ENCODE measurements at regions not wholly inside any gene's neighbourhood (a gene's known extent, or its start where the extent isn't known, plus 50 kb on each side); places are given as distances from the start of the nearest gene placed in this dataset.
A peak's percentile ranks its signal among the peaks of the same experiment; 100 is the strongest.

GRCh38 chr2:147681093-147681492 is 163.7 kb upstream of the ACVR2A start:
- DNase-seq (ENCODE audit: low read depth) (no peak), FAIRE-seq (no peak)
- no peaks in the 10 kb centered on the region for H3K36me3 ChIP-seq (ENCODE audit: insufficient read depth, low read length)
- no peak overlapping the region for H2AFZ ChIP-seq (ENCODE audit: low read depth, low read length)
- no peak overlapping the region for H3K9ac ChIP-seq (ENCODE audit: low read length)
- no peaks in the 10 kb centered on the region for H3K9me3 ChIP-seq (ENCODE audit: insufficient read depth, low read depth, low read length)
- H4K20me1 ChIP-seq (ENCODE audit: insufficient read depth, low read length), result no peaks in the 10 kb centered on the region
- H3K4me2 ChIP-seq (ENCODE audit: low read length), result no peak overlapping the region
- TF ChIP-seq CTCF (IDR thresholded peaks at IDR 0.05; ENCODE audit: insufficient read depth, low read depth, low read length) (no peak), EZH2 (IDR thresholded peaks at IDR 0.05; ENCODE audit: insufficient read depth, low read length) (no peak)
- H3K27ac Mint-ChIP-seq (ENCODE audit: unreplicated experiment), result no peak overlapping the region
- no peaks in the 10 kb centered on the region for H3K4me1 Mint-ChIP-seq (ENCODE audit: low read depth, unreplicated experiment)
- H3K27ac ChIP-seq (ENCODE audit: low read depth, low read length), result no peak overlapping the region
- H3K36me3 Mint-ChIP-seq (ENCODE audit: low read depth, unreplicated experiment), result no peaks in the 10 kb centered on the region
- H3K27me3 ChIP-seq (ENCODE audit: insufficient read depth, low read length), result no peaks in the 10 kb centered on the region
- H3K79me2 ChIP-seq (ENCODE audit: insufficient read depth, low read length), result no peaks in the 10 kb centered on the region
- peaks cover 2% of the 10 kb centered on the region for H3K9me3 Mint-ChIP-seq (ENCODE audit: unreplicated experiment)
- no peak overlapping the region for H3K4me3 ChIP-seq (ENCODE audit: insufficient read depth, low read depth, low read length)
- no peaks in the 10 kb centered on the region for H3K27me3 Mint-ChIP-seq (ENCODE audit: low read depth, unreplicated experiment)
- H3K4me1 ChIP-seq (ENCODE audit: insufficient read depth, low read length), result no peaks in the 10 kb centered on the region
- no peak overlapping the region for H3K4me3 Mint-ChIP-seq (ENCODE audit: unreplicated experiment)

- H3K4me1 ChIP-seq (ENCODE audit: insufficient read depth, low read length), result no peaks in the 10 kb centered on the region
- no peak for TF ChIP-seq CTCF (IDR thresholded peaks at IDR 0.05; ENCODE audit: insufficient read depth, low read depth, low read length)
- TF ChIP-seq EZH2 (IDR thresholded peaks at IDR 0.05; ENCODE audit: insufficient read depth, low read length), result no peak
- peak overlapping the region; percentile 41 for H2AFZ ChIP-seq (ENCODE audit: low read depth, low read length)
- Mint-ChIP-seq H3K36me3 (ENCODE audit: low read depth, unreplicated experiment) (no peaks in the 10 kb centered on the region), H3K27ac (ENCODE audit: unreplicated experiment) (no peak overlapping the region), H3K9me3 (ENCODE audit: unreplicated experiment) (no peaks in the 10 kb centered on the region), H3K27me3 (ENCODE audit: low read depth, unreplicated experiment) (no peaks in the 10 kb centered on the region), H3K4me1 (ENCODE audit: low read depth, unreplicated experiment) (no peaks in the 10 kb centered on the region), H3K4me3 (ENCODE audit: unreplicated experiment) (no peak overlapping the region)
- no peak for DNase-seq (ENCODE audit: low read depth)
- no peaks in the 10 kb centered on the region for H4K20me1 ChIP-seq (ENCODE audit: insufficient read depth, low read length)
- no peaks in the 10 kb centered on the region for H3K9me3 ChIP-seq (ENCODE audit: insufficient read depth, low read depth, low read length)
- H3K79me2 ChIP-seq (ENCODE audit: insufficient read depth, low read length), result no peaks in the 10 kb centered on the region
- no peak overlapping the region for H3K9ac ChIP-seq (ENCODE audit: low read length)
- H3K27me3 ChIP-seq (ENCODE audit: insufficient read depth, low read length), result no peaks in the 10 kb centered on the region
- FAIRE-seq, result no peak
- H3K36me3 ChIP-seq (ENCODE audit: insufficient read depth, low read length), result no peaks in the 10 kb centered on the region
- no peak overlapping the region for H3K4me3 ChIP-seq (ENCODE audit: insufficient read depth, low read depth, low read length)
- H3K27ac ChIP-seq (ENCODE audit: low read depth, low read length), result no peak overlapping the region
- H3K4me2 ChIP-seq (ENCODE audit: low read length), result no peak overlapping the region
Measured at GRCh38 chr2:147679955-147680531, 164.8 kb upstream of the ACVR2A start.

GRCh38 chr2:147679191-147679954 is 165.5 kb upstream of the ACVR2A start:
- no peaks in the 10 kb centered on the region for H3K27me3 ChIP-seq (ENCODE audit: insufficient read depth, low read length)
- H3K4me1 Mint-ChIP-seq (ENCODE audit: low read depth, unreplicated experiment), result no peaks in the 10 kb centered on the region
- FAIRE-seq, result no peak
- H3K4me3 Mint-ChIP-seq (ENCODE audit: unreplicated experiment), result no peak overlapping the region
- no peaks in the 10 kb centered on the region for H3K36me3 Mint-ChIP-seq (ENCODE audit: low read depth, unreplicated experiment)
- no peak overlapping the region for H2AFZ ChIP-seq (ENCODE audit: low read depth, low read length)
- H3K9me3 Mint-ChIP-seq (ENCODE audit: unreplicated experiment), result no peaks in the 10 kb centered on the region
- no peaks in the 10 kb centered on the region for H3K36me3 ChIP-seq (ENCODE audit: insufficient read depth, low read length)
- H3K79me2 ChIP-seq (ENCODE audit: insufficient read depth, low read length), result no peaks in the 10 kb centered on the region
- no peak overlapping the region for H3K9ac ChIP-seq (ENCODE audit: low read length)
- no peak overlapping the region for H3K27ac Mint-ChIP-seq (ENCODE audit: unreplicated experiment)
- no peaks in the 10 kb centered on the region for H4K20me1 ChIP-seq (ENCODE audit: insufficient read depth, low read length)
- no peaks in the 10 kb centered on the region for H3K27me3 Mint-ChIP-seq (ENCODE audit: low read depth, unreplicated experiment)
- H3K9me3 ChIP-seq (ENCODE audit: insufficient read depth, low read depth, low read length), result no peaks in the 10 kb centered on the region
- DNase-seq (ENCODE audit: low read depth), result no peak
- no peak for TF ChIP-seq EZH2 (IDR thresholded peaks at IDR 0.05; ENCODE audit: insufficient read depth, low read length)
- no peak for TF ChIP-seq CTCF (IDR thresholded peaks at IDR 0.05; ENCODE audit: insufficient read depth, low read depth, low read length)
- no peak overlapping the region for H3K27ac ChIP-seq (ENCODE audit: low read depth, low read length)
- no peaks in the 10 kb centered on the region for H3K4me1 ChIP-seq (ENCODE audit: insufficient read depth, low read length)
- no peak overlapping the region for H3K4me2 ChIP-seq (ENCODE audit: low read length)
- H3K4me3 ChIP-seq (ENCODE audit: insufficient read depth, low read depth, low read length), result no peak overlapping the region

Measured in astrocyte (in vitro differentiated cells and primary cell).